HEK293T (cell line): ENCODE measurements at regions not wholly inside any gene's neighbourhood (a gene's known extent, or its start where the extent isn't known, plus 50 kb on each side); places are given as distances from the start of the nearest gene placed in this dataset.
"Not testable (repeated sequence)": the region's sequence is repeated elsewhere in the genome, so short reads cannot be mapped to it uniquely, and the experiment has no call there.

Experiments
- ARNT ChIP-seq: fragments of 450-650 bp; IDR thresholded peaks from 2 replicates; pipeline ENCODE4 v1.6.1; 2017; ENCODE audit warnings: mild to moderate bottlenecking
- BHLHE40 ChIP-seq: fragments of 450-650 bp; IDR thresholded peaks from 2 replicates; pipeline ENCODE4 v1.6.1; 2016; ENCODE audit warnings: mild to moderate bottlenecking, moderate library complexity, borderline replicate concordance
- CTBP1 ChIP-seq: fragments of 450-650 bp; IDR thresholded peaks from 2 replicates; pipeline ENCODE4 v1.6.1; 2016; ENCODE audit warnings: borderline replicate concordance
- FOXK2 ChIP-seq: fragments of 450-650 bp; IDR thresholded peaks from 2 replicates; pipeline ENCODE4 v1.6.1; 2016; ENCODE audit warnings: mild to moderate bottlenecking
- FOXM1 ChIP-seq: fragments of 450-650 bp; IDR thresholded peaks from 2 replicates; pipeline ENCODE4 v1.6.1; 2017; ENCODE audit warnings: mild to moderate bottlenecking, borderline replicate concordance
- SP1 ChIP-seq: fragments of 450-650 bp; IDR thresholded peaks from 2 replicates; pipeline ENCODE4 v1.6.1; 2017

- TF ChIP-seq ARNT, BHLHE40, FOXM1, FOXK2, CTBP1, SP1: not testable (repeated sequence)
These were observed 347.9 kb upstream of the RPS23 start for GRCh38 chr5:82626012-82626411.
